ENCODE measurements at regions not wholly inside any gene's neighbourhood (a gene's known extent, or its start where the extent isn't known, plus 50 kb on each side); places are given as distances from the start of the nearest gene placed in this dataset.

- no peak overlapping the region for H2BK120ac ChIP-seq (ENCODE audit: low read depth, low read length)
- H3K4me1 ChIP-seq (ENCODE audit: control insufficient read depth, insufficient read depth, low read length): no peaks in the 10 kb centered on the region
- H2BK15ac ChIP-seq (ENCODE audit: low read depth, low read length): no peak overlapping the region
- no peaks in the 10 kb centered on the region for H3K9me1 ChIP-seq (ENCODE audit: insufficient read depth, low read length)
- H3K14ac ChIP-seq (replicated peaks; ENCODE audit: low read depth, low read length): no peak overlapping the region
- H3K79me1 ChIP-seq (ENCODE audit: low read depth in 1 of 2, low read length in 2 of 2): no peaks in the 10 kb centered on the region
- in situ Hi-C loops (cut with MboI; ENCODE audit: low sequenced_read_pairs): no loop called here
- no peak overlapping the region for H2BK20ac ChIP-seq (ENCODE audit: low read depth, low read length)
- no peaks in the 10 kb centered on the region for H3K36me3 ChIP-seq (ENCODE audit: control insufficient read depth, insufficient read depth, low read length)
- TF ChIP-seq RCOR1 (IDR thresholded peaks at IDR 0.05; ENCODE audit: insufficient replicate concordance, low read length) (no peak), CHD1 (IDR thresholded peaks at IDR 0.05; ENCODE audit: low read depth, low read length) (no peak), RAD21 (IDR thresholded peaks at IDR 0.05; ENCODE audit: low read length) (no peak), MAZ (IDR thresholded peaks at IDR 0.05; ENCODE audit: borderline replicate concordance, low read depth, low read length) (no peak), NFE2L2 (IDR thresholded peaks at IDR 0.05; ENCODE audit: low read depth, low read length) (no peak), BHLHE40 (IDR thresholded peaks at IDR 0.05; ENCODE audit: low read depth, low read length) (no peak), POLR2A (IDR thresholded peaks at IDR 0.05; ENCODE audit: low read depth, low read length) (no peak), MAFK (IDR thresholded peaks at IDR 0.05; ENCODE audit: low read depth, low read length) (no peak), SMC3 (IDR thresholded peaks at IDR 0.05; ENCODE audit: low read depth, low read length) (no peak), RFX5 (IDR thresholded peaks at IDR 0.05; ENCODE audit: low read depth, low read length) (no peak), CEBPB (IDR thresholded peaks at IDR 0.05; ENCODE audit: low read depth, low read length) (no peak), MXI1 (IDR thresholded peaks at IDR 0.05; ENCODE audit: borderline replicate concordance, low read depth, low read length) (no peak), FOS (IDR thresholded peaks at IDR 0.05; ENCODE audit: low read depth, low read length) (no peak)
- TF ChIP-seq, protein P1, sequence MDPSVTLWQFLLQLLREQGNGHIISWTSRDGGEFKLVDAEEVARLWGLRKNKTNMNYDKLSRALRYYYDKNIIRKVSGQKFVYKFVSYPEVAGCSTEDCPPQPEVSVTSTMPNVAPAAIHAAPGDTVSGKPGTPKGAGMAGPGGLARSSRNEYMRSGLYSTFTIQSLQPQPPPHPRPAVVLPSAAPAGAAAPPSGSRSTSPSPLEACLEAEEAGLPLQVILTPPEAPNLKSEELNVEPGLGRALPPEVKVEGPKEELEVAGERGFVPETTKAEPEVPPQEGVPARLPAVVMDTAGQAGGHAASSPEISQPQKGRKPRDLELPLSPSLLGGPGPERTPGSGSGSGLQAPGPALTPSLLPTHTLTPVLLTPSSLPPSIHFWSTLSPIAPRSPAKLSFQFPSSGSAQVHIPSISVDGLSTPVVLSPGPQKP (IDR thresholded peaks at IDR 0.05; ENCODE audit: borderline replicate concordance, low read depth, low read length): no peak
- TF ChIP-seq, protein P2, sequence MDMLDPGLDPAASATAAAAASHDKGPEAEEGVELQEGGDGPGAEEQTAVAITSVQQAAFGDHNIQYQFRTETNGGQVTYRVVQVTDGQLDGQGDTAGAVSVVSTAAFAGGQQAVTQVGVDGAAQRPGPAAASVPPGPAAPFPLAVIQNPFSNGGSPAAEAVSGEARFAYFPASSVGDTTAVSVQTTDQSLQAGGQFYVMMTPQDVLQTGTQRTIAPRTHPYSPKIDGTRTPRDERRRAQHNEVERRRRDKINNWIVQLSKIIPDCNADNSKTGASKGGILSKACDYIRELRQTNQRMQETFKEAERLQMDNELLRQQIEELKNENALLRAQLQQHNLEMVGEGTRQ (IDR thresholded peaks at IDR 0.05; ENCODE audit: low read depth, low read length): no peak
- TF ChIP-seq, protein P3, sequence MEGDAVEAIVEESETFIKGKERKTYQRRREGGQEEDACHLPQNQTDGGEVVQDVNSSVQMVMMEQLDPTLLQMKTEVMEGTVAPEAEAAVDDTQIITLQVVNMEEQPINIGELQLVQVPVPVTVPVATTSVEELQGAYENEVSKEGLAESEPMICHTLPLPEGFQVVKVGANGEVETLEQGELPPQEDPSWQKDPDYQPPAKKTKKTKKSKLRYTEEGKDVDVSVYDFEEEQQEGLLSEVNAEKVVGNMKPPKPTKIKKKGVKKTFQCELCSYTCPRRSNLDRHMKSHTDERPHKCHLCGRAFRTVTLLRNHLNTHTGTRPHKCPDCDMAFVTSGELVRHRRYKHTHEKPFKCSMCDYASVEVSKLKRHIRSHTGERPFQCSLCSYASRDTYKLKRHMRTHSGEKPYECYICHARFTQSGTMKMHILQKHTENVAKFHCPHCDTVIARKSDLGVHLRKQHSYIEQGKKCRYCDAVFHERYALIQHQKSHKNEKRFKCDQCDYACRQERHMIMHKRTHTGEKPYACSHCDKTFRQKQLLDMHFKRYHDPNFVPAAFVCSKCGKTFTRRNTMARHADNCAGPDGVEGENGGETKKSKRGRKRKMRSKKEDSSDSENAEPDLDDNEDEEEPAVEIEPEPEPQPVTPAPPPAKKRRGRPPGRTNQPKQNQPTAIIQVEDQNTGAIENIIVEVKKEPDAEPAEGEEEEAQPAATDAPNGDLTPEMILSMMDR (conservative IDR thresholded peaks at IDR 0.05; ENCODE audit: low read depth, low read length): no peak
- dilution Hi-C loops (cut with HindIII; ENCODE audit: low sequenced_read_pairs, unreplicated experiment): no loop called here
- ATAC-seq (ENCODE audit: low read depth) (no peak), DNase-seq (no peak)
- H4K8ac ChIP-seq (ENCODE audit: low read depth in 2 of 2, low read length in 2 of 2): no peak overlapping the region
- H4K5ac ChIP-seq (ENCODE audit: low read depth, low read length): no peak overlapping the region
- no peak overlapping the region for H2AK5ac ChIP-seq (ENCODE audit: low read depth, low read length)
- no peaks in the 10 kb centered on the region for H3K27me3 ChIP-seq (ENCODE audit: control insufficient read depth, insufficient read depth, low read length)
- peaks cover 14% of the 10 kb centered on the region for H3K9me3 ChIP-seq (ENCODE audit: control insufficient read depth, insufficient read depth, low read length)
- POLR2A ChIA-PET (ENCODE audit: unreplicated experiment): no interaction called here
- CTCF ChIA-PET: no interaction called here
- no peaks in the 10 kb centered on the region for H4K20me1 ChIP-seq (ENCODE audit: insufficient read depth, low read length)
- no peak overlapping the region for H3K4me2 ChIP-seq (ENCODE audit: low read depth, low read length)
- H4K91ac ChIP-seq (ENCODE audit: insufficient read depth, low read depth, low read length): no peak overlapping the region
- no peak overlapping the region for H3K4ac ChIP-seq (ENCODE audit: low read depth, low read length)
- no peak overlapping the region for H3K27ac ChIP-seq (ENCODE audit: insufficient read depth, low read length)
- H2AFZ ChIP-seq (replicated peaks; ENCODE audit: low read length, poor library complexity): no peak overlapping the region
- WGBS, 2 experiments (ENCODE audit: extremely low coverage in 2 of 2, insufficient read length in 1 of 2): no CpG with 5 or more reads among the region's 1 CpG
- no peak overlapping the region for H3K4me3 ChIP-seq (ENCODE audit: insufficient read depth, low read depth, low read length)
- H3K18ac ChIP-seq (ENCODE audit: low read depth, low read length): no peak overlapping the region
- no peak overlapping the region for H3K23ac ChIP-seq (ENCODE audit: low read depth, low read length)
- no peak overlapping the region for H2BK5ac ChIP-seq (ENCODE audit: low read depth, low read length, poor library complexity, severe bottlenecking)
- H2AK9ac ChIP-seq (replicated peaks; ENCODE audit: low read depth, low read length, poor library complexity): no peak overlapping the region
- intact Hi-C loops (cut with micrococcal nuclease): no loop called here
- no peak overlapping the region for H3K9ac ChIP-seq (ENCODE audit: low read depth, low read length)
- H3K56ac ChIP-seq (ENCODE audit: extremely low read depth, insufficient read depth, low read length): no peak overlapping the region
- no TSS peak for BruUV-seq (replicated peaks)
These were observed 161.4 kb downstream of the GPAM start for GRCh38 chr10:112022196-112022595.
